ENCODE measurements at regions not wholly inside any gene's neighbourhood (a gene's known extent, or its start where the extent isn't known, plus 50 kb on each side); places are given as distances from the start of the nearest gene placed in this dataset.

- Histone ChIP-seq H3K79me2 (ENCODE audit: control insufficient read depth, insufficient read depth, low read length) (no peaks in the 10 kb centered on the region), H3K27ac (ENCODE audit: low read length in 2 of 2) (no peak overlapping the region), H2AFZ (ENCODE audit: insufficient read depth, low read depth, low read length, poor library complexity, severe bottlenecking) (no peak overlapping the region), H3K4me3 (ENCODE audit: control extremely low read depth in 1 of 5, extremely low read depth in 1 of 5, insufficient read depth in 1 of 5, low read depth in 2 of 5, low read length in 4 of 5) (no peak overlapping the region), H4K20me1 (ENCODE audit: control insufficient read depth, insufficient read depth, low read length, poor library complexity, severe bottlenecking) (no peaks in the 10 kb centered on the region), H3K4me2 (replicated peaks; ENCODE audit: low read depth, low read length, poor library complexity, severe bottlenecking) (no peak overlapping the region), H3K9me3 (ENCODE audit: control extremely low read depth in 1 of 3, control insufficient read depth in 2 of 3, insufficient read depth in 1 of 3, low read length in 2 of 3) (no peaks in the 10 kb centered on the region), H3K9ac (ENCODE audit: low read length) (no peak overlapping the region), H3K4me1 (ENCODE audit: control insufficient read depth in 2 of 2, insufficient read depth in 2 of 2, low read length in 2 of 2) (no peaks in the 10 kb centered on the region), H3K36me3 (replicated peaks in 1 of 2; ENCODE audit: control extremely low read depth in 1 of 2, control insufficient read depth in 1 of 2, extremely low read depth in 1 of 2, insufficient read depth in 2 of 2, low read length in 1 of 2) (no peaks in the 10 kb centered on the region), H3K27me3 (replicated peaks in 1 of 4; ENCODE audit: control extremely low read depth in 1 of 4, control insufficient read depth in 3 of 4, insufficient read depth in 4 of 4, low read length in 3 of 4) (no peaks in the 10 kb centered on the region)
- Mint-ChIP-seq H3K27ac (no peak overlapping the region), H3K4me1 (no peaks in the 10 kb centered on the region), H3K4me3 (no peak overlapping the region), H3K9me3 (ENCODE audit: insufficient read depth) (no peaks in the 10 kb centered on the region), H3K27me3 (no peaks in the 10 kb centered on the region)
- ATAC-seq (ENCODE audit: low read depth), result no peak
- CTCF ChIA-PET, result no interaction called here
- no CpG with 5 or more reads among the region's 3 CpGs for WGBS (ENCODE audit: insufficient coverage)
- intact Hi-C loops (cut with micrococcal nuclease), result no loop called here
- DNase-seq, result no peak
- TF ChIP-seq CTCF (IDR thresholded peaks at IDR 0.05), result no peak
- no peak for TF ChIP-seq EZH2 (IDR thresholded peaks at IDR 0.05; ENCODE audit: borderline replicate concordance, insufficient read depth, low read depth, low read length, poor library complexity, severe bottlenecking)
- POLR2A ChIA-PET, result no interaction called here
Observed at GRCh38 chr7:81098213-81098612, 179.4 kb upstream of the SEMA3C start.

- Histone ChIP-seq H3K4me1 (ENCODE audit: control insufficient read depth in 2 of 2, insufficient read depth in 2 of 2, low read length in 2 of 2) (no peaks in the 10 kb centered on the region), H3K9ac (ENCODE audit: low read length) (no peak overlapping the region), H3K4me2 (replicated peaks; ENCODE audit: low read depth, low read length, poor library complexity, severe bottlenecking) (no peak overlapping the region), H3K36me3 (replicated peaks in 1 of 2; ENCODE audit: control extremely low read depth in 1 of 2, control insufficient read depth in 1 of 2, extremely low read depth in 1 of 2, insufficient read depth in 2 of 2, low read length in 1 of 2) (no peaks in the 10 kb centered on the region), H3K4me3 (ENCODE audit: control extremely low read depth in 1 of 5, extremely low read depth in 1 of 5, insufficient read depth in 1 of 5, low read depth in 2 of 5, low read length in 4 of 5) (no peak overlapping the region), H3K9me3 (ENCODE audit: control extremely low read depth in 1 of 3, control insufficient read depth in 2 of 3, insufficient read depth in 1 of 3, low read length in 2 of 3) (no peaks in the 10 kb centered on the region), H3K79me2 (ENCODE audit: control insufficient read depth, insufficient read depth, low read length) (no peaks in the 10 kb centered on the region), H2AFZ (ENCODE audit: insufficient read depth, low read depth, low read length, poor library complexity, severe bottlenecking) (no peak overlapping the region), H3K27ac (ENCODE audit: low read length in 2 of 2) (no peak overlapping the region), H3K27me3 (replicated peaks in 1 of 4; ENCODE audit: control extremely low read depth in 1 of 4, control insufficient read depth in 3 of 4, insufficient read depth in 4 of 4, low read length in 3 of 4) (no peaks in the 10 kb centered on the region), H4K20me1 (ENCODE audit: control insufficient read depth, insufficient read depth, low read length, poor library complexity, severe bottlenecking) (no peaks in the 10 kb centered on the region)
- Mint-ChIP-seq H3K4me1 (no peaks in the 10 kb centered on the region), H3K27me3 (no peaks in the 10 kb centered on the region), H3K9me3 (ENCODE audit: insufficient read depth) (no peaks in the 10 kb centered on the region), H3K4me3 (no peak overlapping the region), H3K27ac (no peak overlapping the region)
- ChIA-PET CTCF (no interaction called here), POLR2A (no interaction called here)
- DNase-seq, result no peak
- WGBS (ENCODE audit: insufficient coverage), result no CpG with 5 or more reads among the region's 3 CpGs
- no peak for ATAC-seq (ENCODE audit: low read depth)
- intact Hi-C loops (cut with micrococcal nuclease), result no loop called here
- TF ChIP-seq EZH2 (IDR thresholded peaks at IDR 0.05; ENCODE audit: borderline replicate concordance, insufficient read depth, low read depth, low read length, poor library complexity, severe bottlenecking) (no peak), CTCF (IDR thresholded peaks at IDR 0.05) (no peak)
Observed at GRCh38 chr7:81094952-81095351, 176.1 kb upstream of the SEMA3C start.

All from B cell (primary cell).